Activated naive CD4-positive, alpha-beta T cell treated with Interleukin-2 at 50 U/mL for 16 hours (primary cell): ENCODE measurements at regions not wholly inside any gene's neighbourhood (a gene's known extent, or its start where the extent isn't known, plus 50 kb on each side); places are given as distances from the start of the nearest gene placed in this dataset.

Experiments used
- DNase-seq: peaks from one replicate; pipeline ENCODE4 v3.0.0-alpha.2; 2020

- no peak for DNase-seq
These were observed 105.5 kb upstream of the CPLX2 start for GRCh38 chr5:175765858-175766257.

GRCh38 chr5:175766963-175767362 lies 104.4 kb upstream of the CPLX2 start:
- no peak for DNase-seq

GRCh38 chr5:175772747-175773533 lies 98.4 kb upstream of the CPLX2 start:
- DNase-seq = no peak

- DNase-seq = no peak
These were observed 97.8 kb upstream of the CPLX2 start for GRCh38 chr5:175773534-175774070.

- DNase-seq = no peak
These were observed 96.0 kb upstream of the CPLX2 start for GRCh38 chr5:175775416-175775815.

- DNase-seq = no peak
These were observed 92.4 kb upstream of the CPLX2 start for GRCh38 chr5:175778951-175779503.

- DNase-seq = no peak
These were observed 87.6 kb upstream of the CPLX2 start for GRCh38 chr5:175783739-175784138.

GRCh38 chr5:175784230-175784629 lies 87.1 kb upstream of the CPLX2 start:
- no peak for DNase-seq

GRCh38 chr5:175785681-175786080 lies 85.7 kb upstream of the CPLX2 start:
- DNase-seq = no peak

- no peak for DNase-seq
These were observed 83.1 kb upstream of the CPLX2 start for GRCh38 chr5:175788155-175788787.

GRCh38 chr5:175789670-175790069 lies 81.7 kb upstream of the CPLX2 start:
- no peak for DNase-seq

GRCh38 chr5:175790796-175791195 lies 80.6 kb upstream of the CPLX2 start:
- no peak for DNase-seq

GRCh38 chr5:175795959-175796358 lies 75.4 kb upstream of the CPLX2 start:
- DNase-seq = no peak

GRCh38 chr5:175796536-175797499 lies 74.6 kb upstream of the CPLX2 start:
- DNase-seq = peak; percentile 76

GRCh38 chr5:175797521-175798038 lies 73.8 kb upstream of the CPLX2 start:
- no peak for DNase-seq

- DNase-seq = no peak
These were observed 72.8 kb upstream of the CPLX2 start for GRCh38 chr5:175798626-175799025.

GRCh38 chr5:175800656-175801081 lies 70.7 kb upstream of the CPLX2 start:
- DNase-seq = no peak

GRCh38 chr5:175802361-175802760 lies 69.0 kb upstream of the CPLX2 start:
- DNase-seq = no peak

- no peak for DNase-seq
These were observed 68.1 kb upstream of the CPLX2 start for GRCh38 chr5:175803254-175803653.

- DNase-seq = no peak
These were observed 67.5 kb upstream of the CPLX2 start for GRCh38 chr5:175803736-175804454.

- DNase-seq = no peak
These were observed 65.9 kb upstream of the CPLX2 start for GRCh38 chr5:175805256-175806011.
